GM18499 (cell line): ENCODE measurements at regions not wholly inside any gene's neighbourhood (a gene's known extent, or its start where the extent isn't known, plus 50 kb on each side); places are given as distances from the start of the nearest gene placed in this dataset.
"Not testable (repeated sequence)": the region's sequence is repeated elsewhere in the genome, so short reads cannot be mapped to it uniquely, and the experiment has no call there.

Experiments
- ATAC-seq: cut with Tn5 transposase; IDR thresholded peaks from one replicate; pipeline ENCODE4 v1.9.1; 2021; ENCODE audit warnings: moderate number of reproducible peaks; ENCODE audit not compliant: insufficient read depth, unreplicated experiment

- no peak for ATAC-seq
These were observed 83.4 kb downstream of the IRX5 start for GRCh38 chr16:55014022-55014421.

- no peak for ATAC-seq
These were observed 84.7 kb downstream of the IRX5 start for GRCh38 chr16:55015181-55015913.

GRCh38 chr16:55016515-55016914 is 85.8 kb downstream of the IRX5 start:
- no peak for ATAC-seq

GRCh38 chr16:55017321-55017720 is 86.7 kb downstream of the IRX5 start:
- ATAC-seq: no peak

- no peak for ATAC-seq
These were observed 88.2 kb downstream of the IRX5 start for GRCh38 chr16:55018881-55019280.

- no peak for ATAC-seq
These were observed 88.9 kb downstream of the IRX5 start for GRCh38 chr16:55019419-55020131.

GRCh38 chr16:55021595-55022475 is 91.2 kb downstream of the IRX5 start:
- ATAC-seq: no peak

- not testable (repeated sequence) for ATAC-seq
These were observed 96.6 kb downstream of the IRX5 start for GRCh38 chr16:55027260-55027659.

- no peak for ATAC-seq
These were observed 98.8 kb downstream of the IRX5 start for GRCh38 chr16:55029509-55029908.

GRCh38 chr16:55030944-55031343 is 100.3 kb downstream of the IRX5 start:
- no peak for ATAC-seq

- ATAC-seq: no peak
These were observed 100.8 kb downstream of the IRX5 start for GRCh38 chr16:55031481-55031880.

- no peak for ATAC-seq
These were observed 102.8 kb downstream of the IRX5 start for GRCh38 chr16:55033225-55034156.

- ATAC-seq: no peak
These were observed 104.4 kb downstream of the IRX5 start for GRCh38 chr16:55035029-55035428.

- no peak for ATAC-seq
These were observed 105.3 kb downstream of the IRX5 start for GRCh38 chr16:55035956-55036355.

GRCh38 chr16:55036371-55036821 is 105.7 kb downstream of the IRX5 start:
- ATAC-seq: no peak

- ATAC-seq: no peak
These were observed 106.4 kb downstream of the IRX5 start for GRCh38 chr16:55037046-55037445.

- no peak for ATAC-seq
These were observed 107.3 kb downstream of the IRX5 start for GRCh38 chr16:55037966-55038365.

- no peak for ATAC-seq
These were observed 108.4 kb downstream of the IRX5 start for GRCh38 chr16:55039042-55039441.

- no peak for ATAC-seq
These were observed 108.8 kb downstream of the IRX5 start for GRCh38 chr16:55039511-55039910.

GRCh38 chr16:55039931-55040330 is 109.3 kb downstream of the IRX5 start:
- ATAC-seq: no peak
